DND-41 (cell line): ENCODE measurements at regions not wholly inside any gene's neighbourhood (a gene's known extent, or its start where the extent isn't known, plus 50 kb on each side); places are given as distances from the start of the nearest gene placed in this dataset.

Experiments used
- ATAC-seq: fragments of 200-7000 bp; cut with Tn5 transposase; 3 replicates; pipeline ENCODE4 v1.9.1; 2021; ENCODE audit warnings: low read depth; ENCODE audit not compliant: insufficient read depth
- DNase-seq: peaks from one replicate; pipeline ENCODE4 v3.0.0-alpha.2; 2020
- H2AFZ ChIP-seq: 2 replicates; pipeline ENCODE4 v1.6.0; 2012; ENCODE audit warnings: low read depth, low read length
- H3K27ac ChIP-seq: 2 replicates; pipeline ENCODE4 v1.5.1; 2012; ENCODE audit warnings: low read length, inconsistent platforms
- H3K27me3 ChIP-seq: fragments of 200-600 bp; sonication (generic); 2 replicates; pipeline ENCODE4 v1.6.0; 2012; ENCODE audit warnings: low read length, mild to moderate bottlenecking, inconsistent platforms; ENCODE audit not compliant: insufficient read depth, poor library complexity
- H3K36me3 ChIP-seq: 2 replicates; pipeline ENCODE4 v1.5.1; 2012; ENCODE audit warnings: low read length, inconsistent platforms; ENCODE audit not compliant: insufficient read depth
- H3K4me1 ChIP-seq: 2 replicates; pipeline ENCODE4 v1.5.1; 2012; ENCODE audit warnings: mild to moderate bottlenecking, low read length; ENCODE audit not compliant: insufficient read depth
- H3K4me2 ChIP-seq: 2 replicates; pipeline ENCODE4 v1.6.0; 2012; ENCODE audit warnings: mild to moderate bottlenecking, moderate library complexity, low read length, inconsistent platforms; ENCODE audit not compliant: insufficient read depth
- H3K4me3 ChIP-seq, 2 experiments: fragments of 200-600 bp in 1 of 2; shearing (Covaris generic) in 1 of 2; 2 replicates each; pipeline ENCODE4 v1.5.1; 2012 to 2016; ENCODE audit warnings: inconsistent platforms in 2 of 2, low read length in 2 of 2, mild to moderate bottlenecking in 2 of 2, low read depth in 1 of 2, moderate library complexity in 1 of 2
- H3K79me2 ChIP-seq: 2 replicates; pipeline ENCODE4 v1.6.0; 2012; ENCODE audit warnings: low read length, inconsistent platforms; ENCODE audit not compliant: insufficient read depth
- H3K9ac ChIP-seq: 2 replicates; pipeline ENCODE4 v1.6.0; 2012; ENCODE audit warnings: low read depth, mild to moderate bottlenecking, inconsistent platforms, low read length, moderate library complexity
- H3K9me3 ChIP-seq: 2 replicates; pipeline ENCODE4 v1.5.1; 2012; ENCODE audit warnings: low read length, moderate library complexity, mild to moderate bottlenecking, inconsistent platforms; ENCODE audit not compliant: insufficient read depth, severe bottlenecking
- H4K20me1 ChIP-seq: 2 replicates; pipeline ENCODE4 v1.6.0; 2012; ENCODE audit warnings: low read length; ENCODE audit not compliant: insufficient read depth
- EZH2 ChIP-seq: IDR thresholded peaks from 3 replicates; pipeline ENCODE4 v1.6.1; 2012; ENCODE audit warnings: borderline replicate concordance, low read depth, mild to moderate bottlenecking, moderate library complexity, low read length, inconsistent platforms; ENCODE audit not compliant: severe bottlenecking
- TF ChIP-seq, protein P1 (sequence below): IDR thresholded peaks from 2 replicates; pipeline ENCODE4 v1.5.1; 2012; ENCODE audit warnings: borderline replicate concordance, low read length, moderate library complexity, mild to moderate bottlenecking; ENCODE audit not compliant: poor library complexity, severe bottlenecking; ENCODE audit errors: extremely low read depth

DNA sequence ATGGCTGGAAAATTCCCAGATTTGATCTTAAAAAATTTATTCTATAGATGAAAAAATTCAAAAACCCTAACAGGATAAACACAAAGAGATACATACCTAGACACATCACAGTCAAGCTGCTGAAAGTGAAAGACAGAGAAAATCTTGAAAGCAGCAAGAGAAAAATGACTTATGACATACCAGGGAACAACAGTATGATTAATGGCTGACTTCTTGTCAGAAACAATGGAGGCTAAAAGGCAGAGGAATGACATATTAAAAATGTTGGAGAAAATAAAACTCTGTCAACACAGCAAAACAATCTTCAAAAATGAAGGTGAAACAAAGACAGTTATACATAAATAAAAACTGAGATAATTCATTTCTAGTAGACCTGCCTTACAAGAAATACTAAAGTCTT lies 442.7 kb downstream of the IPMK start:
- no peak for TF ChIP-seq EZH2
- TF ChIP-seq, protein P1, sequence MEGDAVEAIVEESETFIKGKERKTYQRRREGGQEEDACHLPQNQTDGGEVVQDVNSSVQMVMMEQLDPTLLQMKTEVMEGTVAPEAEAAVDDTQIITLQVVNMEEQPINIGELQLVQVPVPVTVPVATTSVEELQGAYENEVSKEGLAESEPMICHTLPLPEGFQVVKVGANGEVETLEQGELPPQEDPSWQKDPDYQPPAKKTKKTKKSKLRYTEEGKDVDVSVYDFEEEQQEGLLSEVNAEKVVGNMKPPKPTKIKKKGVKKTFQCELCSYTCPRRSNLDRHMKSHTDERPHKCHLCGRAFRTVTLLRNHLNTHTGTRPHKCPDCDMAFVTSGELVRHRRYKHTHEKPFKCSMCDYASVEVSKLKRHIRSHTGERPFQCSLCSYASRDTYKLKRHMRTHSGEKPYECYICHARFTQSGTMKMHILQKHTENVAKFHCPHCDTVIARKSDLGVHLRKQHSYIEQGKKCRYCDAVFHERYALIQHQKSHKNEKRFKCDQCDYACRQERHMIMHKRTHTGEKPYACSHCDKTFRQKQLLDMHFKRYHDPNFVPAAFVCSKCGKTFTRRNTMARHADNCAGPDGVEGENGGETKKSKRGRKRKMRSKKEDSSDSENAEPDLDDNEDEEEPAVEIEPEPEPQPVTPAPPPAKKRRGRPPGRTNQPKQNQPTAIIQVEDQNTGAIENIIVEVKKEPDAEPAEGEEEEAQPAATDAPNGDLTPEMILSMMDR = no peak
- Histone ChIP-seq H4K20me1 (no peaks in the 10 kb centered on the region), H3K9me3 (no peaks in the 10 kb centered on the region), H3K36me3 (no peaks in the 10 kb centered on the region), H3K9ac (no peak overlapping the region), H3K4me3 (no peak overlapping the region), H3K4me1 (no peaks in the 10 kb centered on the region), H2AFZ (no peak overlapping the region), H3K27me3 (no peaks in the 10 kb centered on the region), H3K27ac (no peak overlapping the region), H3K4me2 (no peak overlapping the region), H3K79me2 (no peaks in the 10 kb centered on the region)
- ATAC-seq (no peak), DNase-seq (no peak)

DNA sequence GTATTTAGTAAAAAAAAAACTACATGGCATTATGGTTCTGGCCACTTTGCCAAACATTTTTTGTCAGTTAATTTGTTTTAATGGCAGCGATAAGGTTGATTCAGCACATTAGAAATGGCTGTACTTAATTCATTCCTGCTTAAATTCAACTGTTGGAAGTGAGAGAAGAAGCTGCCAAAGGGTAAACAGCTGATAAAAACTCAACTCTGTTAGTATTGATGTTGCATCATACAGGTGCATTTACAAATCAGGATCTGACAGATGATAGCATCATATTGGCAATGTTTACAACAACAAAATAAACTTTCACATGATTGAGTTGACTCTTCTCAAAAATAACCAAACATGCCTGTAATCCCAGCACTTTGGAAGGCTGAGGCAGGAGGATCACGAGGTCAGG lies 444.3 kb downstream of the IPMK start:
- DNase-seq (no peak), ATAC-seq (no peak)
- no peaks in the 10 kb centered on the region for H3K79me2 ChIP-seq
- no peak overlapping the region for H3K9ac ChIP-seq
- no peaks in the 10 kb centered on the region for H3K4me1 ChIP-seq
- H3K36me3 ChIP-seq = no peaks in the 10 kb centered on the region
- no peak overlapping the region for H3K4me2 ChIP-seq
- H3K27ac ChIP-seq = no peak overlapping the region
- H2AFZ ChIP-seq = no peak overlapping the region
- no peaks in the 10 kb centered on the region for H4K20me1 ChIP-seq
- H3K27me3 ChIP-seq = no peaks in the 10 kb centered on the region
- no peaks in the 10 kb centered on the region for H3K9me3 ChIP-seq
- H3K4me3 ChIP-seq = no peak overlapping the region
- TF ChIP-seq EZH2 = no peak
- TF ChIP-seq, protein P1 = no peak

DNA sequence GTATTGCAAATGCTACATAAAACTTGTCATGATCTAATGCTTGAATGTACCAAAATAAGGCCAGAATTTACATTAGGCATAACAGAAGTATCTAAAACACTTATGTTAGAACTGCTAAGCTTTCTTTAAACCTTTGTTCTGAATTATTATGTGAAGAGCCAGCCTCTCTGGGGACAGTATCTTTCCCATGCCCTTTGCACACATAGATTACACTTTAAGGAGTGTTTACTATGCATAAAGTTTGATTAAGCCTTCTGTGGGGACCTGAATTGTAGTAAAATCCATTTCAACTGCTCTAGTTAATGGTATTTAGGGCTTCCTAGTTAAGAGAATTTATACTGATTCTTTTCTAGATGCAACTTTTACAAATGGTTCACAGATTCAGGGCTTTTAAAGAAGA lies 444.7 kb downstream of the IPMK start:
- Histone ChIP-seq H3K36me3 (no peaks in the 10 kb centered on the region), H3K27ac (no peak overlapping the region), H3K27me3 (no peaks in the 10 kb centered on the region), H3K9me3 (no peaks in the 10 kb centered on the region), H3K79me2 (no peaks in the 10 kb centered on the region), H3K4me2 (no peak overlapping the region), H3K4me1 (no peaks in the 10 kb centered on the region), H3K4me3 (no peak overlapping the region), H2AFZ (no peak overlapping the region), H4K20me1 (no peaks in the 10 kb centered on the region), H3K9ac (no peak overlapping the region)
- no peak for DNase-seq
- ATAC-seq = no peak
- TF ChIP-seq, protein P1 = no peak
- TF ChIP-seq EZH2 = no peak

DNA sequence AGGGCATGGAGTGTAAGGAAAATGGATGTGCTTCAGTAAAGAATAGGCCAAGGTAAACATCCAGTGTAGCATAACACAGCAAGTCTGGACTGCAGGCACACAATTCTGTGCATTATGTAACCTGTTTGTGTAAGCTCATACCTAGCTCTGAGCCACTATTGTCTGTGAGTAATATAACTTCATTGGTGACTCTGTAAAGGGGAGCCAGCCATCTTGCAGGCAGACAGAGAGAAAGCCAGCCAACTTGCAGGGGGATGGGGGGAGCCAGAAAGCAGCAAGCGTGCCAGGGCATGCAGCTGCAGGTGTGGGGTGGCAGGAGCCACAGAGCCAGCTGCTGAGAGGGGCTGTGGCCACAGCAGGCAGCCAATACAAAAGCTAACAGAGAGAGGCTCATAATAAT lies 449.2 kb downstream of the IPMK start:
- Histone ChIP-seq H3K9me3 (no peaks in the 10 kb centered on the region), H3K27me3 (no peaks in the 10 kb centered on the region), H3K4me1 (no peaks in the 10 kb centered on the region), H3K36me3 (no peaks in the 10 kb centered on the region), H2AFZ (no peak overlapping the region), H3K4me3 (no peak overlapping the region), H3K27ac (no peak overlapping the region), H3K9ac (no peak overlapping the region), H3K4me2 (no peak overlapping the region), H4K20me1 (no peaks in the 10 kb centered on the region), H3K79me2 (no peaks in the 10 kb centered on the region)
- no peak for DNase-seq
- no peak for ATAC-seq
- no peak for TF ChIP-seq EZH2
- TF ChIP-seq, protein P1 = no peak
